ENCODE measurements at regions not wholly inside any gene's neighbourhood (a gene's known extent, or its start where the extent isn't known, plus 50 kb on each side); places are given as distances from the start of the nearest gene placed in this dataset.

- Mint-ChIP-seq H3K9me3 (ENCODE audit: low read depth, unreplicated experiment) (no peaks in the 10 kb centered on the region), H3K27me3 (ENCODE audit: unreplicated experiment) (peaks cover 26% of the 10 kb centered on the region), H3K4me3 (ENCODE audit: low read depth, unreplicated experiment) (no peak overlapping the region), H3K27ac (ENCODE audit: unreplicated experiment) (no peak overlapping the region), H3K4me1 (ENCODE audit: low read depth, unreplicated experiment) (no peaks in the 10 kb centered on the region), H3K36me3 (ENCODE audit: insufficient read depth, unreplicated experiment) (no peaks in the 10 kb centered on the region)
- no peak for TF ChIP-seq CTCF (IDR thresholded peaks at IDR 0.05; ENCODE audit: unreplicated experiment)
- DNase-seq, result no peak
- intact Hi-C loops (cut with micrococcal nuclease; ENCODE audit: unreplicated experiment), result no loop called here
- CTCF ChIA-PET, result interaction anchor here (0.6 to 0.7 kb wide), 3 partner anchors 21 to 245 kb away, joined by 3 read pairs; no protein-coding TSS in a partner anchor
- BruUV-seq (replicated peaks), result no TSS peak
Measured at GRCh38 chr9:86836266-86836665, 111.0 kb downstream of the GAS1 start.

- TF ChIP-seq CTCF (IDR thresholded peaks at IDR 0.05; ENCODE audit: unreplicated experiment), result no peak
- H3K4me1 Mint-ChIP-seq (ENCODE audit: low read depth, unreplicated experiment), result no peaks in the 10 kb centered on the region
- BruUV-seq (replicated peaks), result no TSS peak
- DNase-seq, result no peak
- H3K4me3 Mint-ChIP-seq (ENCODE audit: low read depth, unreplicated experiment), result no peak overlapping the region
- H3K27me3 Mint-ChIP-seq (ENCODE audit: unreplicated experiment), result peaks cover 20% of the 10 kb centered on the region
- CTCF ChIA-PET, result no interaction called here
- no peaks in the 10 kb centered on the region for H3K36me3 Mint-ChIP-seq (ENCODE audit: insufficient read depth, unreplicated experiment)
- H3K27ac Mint-ChIP-seq (ENCODE audit: unreplicated experiment), result no peak overlapping the region
- intact Hi-C loops (cut with micrococcal nuclease; ENCODE audit: unreplicated experiment), result no loop called here
- H3K9me3 Mint-ChIP-seq (ENCODE audit: low read depth, unreplicated experiment), result no peaks in the 10 kb centered on the region
Measured at GRCh38 chr9:86830356-86830755, 117.0 kb downstream of the GAS1 start.

GRCh38 chr9:86829496-86830046, 117.7 kb downstream of the GAS1 start:
- no TSS peak for BruUV-seq (replicated peaks)
- H3K4me1 Mint-ChIP-seq (ENCODE audit: low read depth, unreplicated experiment), result no peaks in the 10 kb centered on the region
- no peak for TF ChIP-seq CTCF (IDR thresholded peaks at IDR 0.05; ENCODE audit: unreplicated experiment)
- intact Hi-C loops (cut with micrococcal nuclease; ENCODE audit: unreplicated experiment), result no loop called here
- CTCF ChIA-PET, result no interaction called here
- H3K36me3 Mint-ChIP-seq (ENCODE audit: insufficient read depth, unreplicated experiment), result no peaks in the 10 kb centered on the region
- peaks cover 28% of the 10 kb centered on the region for H3K27me3 Mint-ChIP-seq (ENCODE audit: unreplicated experiment)
- peaks cover 2% of the 10 kb centered on the region for H3K9me3 Mint-ChIP-seq (ENCODE audit: low read depth, unreplicated experiment)
- DNase-seq, result no peak
- no peak overlapping the region for H3K4me3 Mint-ChIP-seq (ENCODE audit: low read depth, unreplicated experiment)
- H3K27ac Mint-ChIP-seq (ENCODE audit: unreplicated experiment), result no peak overlapping the region

GRCh38 chr9:86828631-86829030, 118.7 kb downstream of the GAS1 start:
- CTCF ChIA-PET, result no interaction called here

More at GRCh38 chr9:86828631-86829030, 118.7 kb downstream of the GAS1 start:
- no peak overlapping the region for H3K27ac Mint-ChIP-seq (ENCODE audit: unreplicated experiment)
- intact Hi-C loops (cut with micrococcal nuclease; ENCODE audit: unreplicated experiment), result no loop called here
- DNase-seq, result no peak
- H3K4me3 Mint-ChIP-seq (ENCODE audit: low read depth, unreplicated experiment), result no peak overlapping the region
- no peaks in the 10 kb centered on the region for H3K4me1 Mint-ChIP-seq (ENCODE audit: low read depth, unreplicated experiment)
- no peaks in the 10 kb centered on the region for H3K36me3 Mint-ChIP-seq (ENCODE audit: insufficient read depth, unreplicated experiment)
- no TSS peak for BruUV-seq (replicated peaks)
- H3K9me3 Mint-ChIP-seq (ENCODE audit: low read depth, unreplicated experiment), result peaks cover 2% of the 10 kb centered on the region
- no peak for TF ChIP-seq CTCF (IDR thresholded peaks at IDR 0.05; ENCODE audit: unreplicated experiment)
- peaks cover 32% of the 10 kb centered on the region for H3K27me3 Mint-ChIP-seq (ENCODE audit: unreplicated experiment)
